ENCODE measurements at regions not wholly inside any gene's neighbourhood (a gene's known extent, or its start where the extent isn't known, plus 50 kb on each side); places are given as distances from the start of the nearest gene placed in this dataset.
"Not testable (repeated sequence)": the region's sequence is repeated elsewhere in the genome, so short reads cannot be mapped to it uniquely, and the experiment has no call there.

GRCh38 chr14:18914526-18914925, 52.7 kb upstream of the POTEM start:
- not testable (repeated sequence) for TF ChIP-seq CTCF (IDR thresholded peaks at IDR 0.05); SIN3A (IDR thresholded peaks at IDR 0.05; ENCODE audit: borderline replicate concordance, insufficient read depth, low read depth, low read length); REST (IDR thresholded peaks at IDR 0.05; ENCODE audit: insufficient read depth in 1 of 2, low read depth in 2 of 2, low read length in 1 of 2)
